ENCODE measurements at regions not wholly inside any gene's neighbourhood (a gene's known extent, or its start where the extent isn't known, plus 50 kb on each side); places are given as distances from the start of the nearest gene placed in this dataset.
A peak's percentile ranks its signal among the peaks of the same experiment; 100 is the strongest.
"Not testable (repeated sequence)": the region's sequence is repeated elsewhere in the genome, so short reads cannot be mapped to it uniquely, and the experiment has no call there.

DNA sequence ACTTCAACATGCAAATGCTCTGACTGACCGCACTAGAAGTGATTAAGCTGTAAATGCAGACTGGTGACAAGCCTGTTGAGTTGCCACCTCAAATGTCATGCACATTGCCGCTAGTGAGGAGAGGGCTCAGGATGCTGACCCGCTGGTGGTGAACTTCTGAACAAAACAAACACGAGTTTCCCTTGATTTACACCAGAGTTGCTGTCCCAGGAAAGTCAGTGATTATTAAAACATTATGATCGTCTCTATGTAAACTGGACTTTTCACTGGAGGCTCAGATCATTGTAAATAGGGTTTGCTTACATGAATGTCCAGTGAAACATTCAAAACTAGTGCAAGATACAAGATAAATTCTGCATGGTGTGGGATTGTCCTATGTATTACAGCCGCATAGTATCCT, 420.1 kb downstream of the PREX1 start:
- no peak for DNase-seq

DNA sequence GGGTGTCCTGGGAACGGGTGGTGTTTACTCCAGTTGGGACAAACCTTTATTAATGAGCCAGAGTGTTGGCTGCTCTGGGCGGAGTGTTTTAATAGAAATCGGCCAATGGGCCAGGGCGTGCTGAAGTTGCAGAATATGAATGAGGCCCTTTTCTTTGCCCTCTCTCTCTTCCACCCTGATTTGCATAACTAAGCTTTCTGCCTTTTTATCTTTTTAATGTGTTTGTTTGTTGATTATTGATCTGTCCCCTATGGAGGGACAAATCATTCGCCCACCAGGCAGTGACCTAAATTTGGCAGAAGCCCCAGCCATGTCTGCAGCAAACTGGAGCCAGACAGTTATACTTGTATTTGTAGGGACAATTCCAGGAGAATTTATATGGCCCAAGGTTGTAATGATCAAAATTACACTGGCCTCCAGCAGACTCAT, 420.9 kb downstream of the PREX1 start:
- peak in 24 of 51 donors; percentile 10 to 70 (median 36) for DNase-seq

GRCh38 chr20:48406498-48406897, 421.3 kb downstream of the PREX1 start:
- peak in 6 of 51 donors; percentile 35 to 61 (median 54) for DNase-seq

DNA sequence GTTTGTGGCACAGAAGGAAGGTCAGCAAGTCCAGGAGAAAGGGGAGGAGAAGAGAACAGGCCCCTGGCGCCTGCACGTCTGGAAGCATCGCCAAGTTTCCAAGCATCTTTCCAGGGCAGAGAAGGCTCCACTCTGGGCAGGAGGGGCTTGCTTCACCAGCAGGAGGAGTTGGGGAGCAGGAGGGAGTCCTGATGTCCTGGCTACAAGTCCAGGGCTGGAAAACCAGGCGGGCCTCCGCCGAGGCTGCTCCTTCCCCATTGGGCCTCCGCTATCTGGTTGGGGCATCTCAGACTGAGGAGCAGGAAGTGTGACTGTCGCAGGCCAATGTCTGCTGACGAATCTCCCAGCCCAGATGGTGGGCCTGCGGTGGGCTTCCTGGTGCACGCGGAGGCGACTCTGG, 421.9 kb downstream of the PREX1 start:
- peak in 13 of 51 donors; percentile 10 to 35 (median 21) for DNase-seq

- DNase-seq, result no peak
Measured at GRCh38 chr20:48404598-48404997, 423.2 kb downstream of the PREX1 start.

GRCh38 chr20:48403167-48403761, 424.5 kb downstream of the PREX1 start:
- DNase-seq, result no peak

DNA sequence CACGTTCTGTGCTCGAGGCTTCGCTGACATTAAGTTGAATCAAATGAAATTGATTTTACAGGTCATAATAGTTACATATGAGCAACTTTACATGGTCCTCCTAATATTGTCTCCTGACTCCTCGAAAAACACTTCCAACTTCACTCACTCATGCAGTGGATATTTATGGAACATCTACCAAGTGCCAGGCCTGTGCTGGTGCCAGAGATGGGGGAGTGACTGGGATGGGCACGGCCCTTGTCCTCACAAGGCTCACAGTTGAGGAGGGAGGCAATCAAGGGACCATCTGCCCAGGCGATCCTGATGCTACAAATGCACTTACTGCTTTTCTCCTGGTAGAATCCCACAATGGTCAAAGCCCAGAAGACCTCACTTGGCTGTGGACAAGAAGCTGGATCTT, 426.4 kb downstream of the PREX1 start:
- DNase-seq, result no peak

GRCh38 chr20:48400009-48400408, 427.8 kb downstream of the PREX1 start:
- DNase-seq, result no peak

- DNase-seq, result no peak
Measured at GRCh38 chr20:48398506-48399449, 429.0 kb downstream of the PREX1 start.

DNA sequence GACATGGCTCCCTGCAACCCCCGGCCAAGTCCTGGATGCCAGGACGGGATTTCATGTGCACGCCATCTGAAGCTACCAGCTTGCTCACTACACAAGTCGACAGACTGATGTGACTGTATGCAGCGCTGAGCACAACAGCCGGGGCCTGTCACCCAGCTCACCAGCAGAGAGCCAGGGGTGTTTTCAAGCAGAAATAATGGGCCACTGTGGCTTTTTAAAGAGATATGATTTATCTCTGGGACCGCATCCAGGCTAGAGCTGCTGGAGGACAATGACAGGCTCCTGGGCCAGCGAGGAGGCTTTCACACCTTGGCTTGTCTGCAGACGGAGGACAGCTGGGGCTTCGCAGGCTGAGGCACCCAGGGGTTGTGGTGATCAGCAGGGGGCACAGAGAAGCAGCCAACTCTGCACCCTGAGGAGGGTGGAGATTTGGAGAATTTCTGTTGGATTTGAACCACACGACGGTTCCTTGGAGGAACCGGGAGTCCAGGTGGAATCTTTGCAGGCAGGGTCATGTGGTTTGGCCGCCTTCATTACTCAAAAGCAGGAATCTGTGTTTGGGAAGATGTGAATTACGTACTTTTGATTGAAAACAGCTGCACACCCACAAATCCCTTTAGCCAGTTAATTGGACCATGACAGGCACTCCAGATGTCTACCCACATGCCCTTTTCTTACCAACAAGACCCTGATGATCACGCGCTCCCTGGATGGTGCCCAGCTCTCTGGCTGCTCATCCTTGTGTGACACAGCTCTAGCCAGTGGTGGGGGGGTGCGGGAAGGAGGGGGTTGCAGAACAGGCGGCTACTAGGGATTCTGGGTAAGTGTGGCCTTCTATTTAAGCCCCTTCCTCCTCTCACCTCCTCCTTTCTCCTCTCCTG, 430.6 kb downstream of the PREX1 start:
- not testable (repeated sequence) for DNase-seq

DNA sequence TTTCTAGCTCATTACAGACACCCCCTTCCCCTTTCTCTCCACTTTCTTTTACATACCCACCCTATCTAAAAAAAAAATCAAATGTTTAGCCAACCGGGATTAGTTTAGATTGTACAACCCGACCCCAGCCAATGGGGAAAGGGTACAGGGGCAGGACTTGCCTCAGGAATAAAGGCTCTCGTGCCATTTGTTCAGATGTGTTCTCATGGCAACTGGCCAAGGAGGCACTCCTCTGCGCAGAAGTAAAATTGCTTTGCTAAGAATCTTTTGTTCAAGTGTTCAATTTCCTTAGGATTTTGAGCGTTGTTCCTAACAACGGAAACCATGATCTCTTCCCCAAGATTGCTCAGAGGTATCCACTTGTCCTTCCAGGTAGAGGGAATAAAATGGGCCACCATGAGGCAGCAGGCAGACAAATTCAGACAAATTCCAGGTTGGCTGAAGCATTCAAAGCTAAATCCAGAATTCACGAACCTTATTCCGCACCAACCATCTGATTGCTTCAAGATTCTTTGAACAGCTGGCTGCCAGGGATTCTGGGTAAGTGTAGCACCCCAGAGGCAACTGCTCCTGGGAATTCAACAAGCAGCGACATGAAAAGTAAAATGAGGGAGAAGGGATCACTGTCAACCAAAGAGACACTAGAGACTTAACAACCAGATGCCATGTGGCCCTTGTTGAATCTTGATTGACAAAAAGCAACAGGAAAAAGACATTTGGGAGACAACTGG, 431.8 kb downstream of the PREX1 start:
- peak in 2 of 51 donors; percentile 34 to 43 for DNase-seq

DNA sequence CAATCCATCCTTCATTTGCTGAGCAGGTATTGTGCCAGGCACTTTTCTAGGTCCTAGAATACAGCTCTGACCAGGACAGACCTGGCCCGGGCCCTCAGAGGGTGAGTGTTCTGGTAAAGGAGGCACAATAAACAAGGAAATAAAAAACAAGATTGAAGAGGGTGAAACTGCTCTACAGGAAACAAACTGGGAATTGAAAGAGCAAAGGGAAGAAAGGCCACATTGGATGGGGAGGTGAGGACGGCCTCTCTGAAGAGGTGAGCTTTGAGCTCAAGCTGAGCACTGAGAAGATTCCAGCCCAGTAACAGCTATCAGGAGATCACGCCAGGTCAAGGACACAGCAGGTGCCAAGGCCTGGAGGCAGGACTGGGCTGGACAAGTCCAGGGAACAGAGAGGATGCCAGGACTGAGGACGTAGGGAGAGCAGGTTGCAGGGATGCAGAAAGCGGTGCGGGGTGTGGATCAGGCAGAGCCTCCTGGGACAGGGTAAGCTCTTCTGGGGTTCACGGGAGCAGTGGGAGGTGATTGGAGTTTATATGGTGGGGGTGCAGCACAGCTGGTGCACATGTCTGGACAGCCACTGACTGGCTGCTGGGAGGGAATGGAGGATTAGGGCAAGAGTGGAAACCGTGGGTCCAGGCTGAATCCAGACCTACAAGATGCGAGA, 433.3 kb downstream of the PREX1 start:
- DNase-seq, result peak in 1 of 51 donors; percentile 30

DNA sequence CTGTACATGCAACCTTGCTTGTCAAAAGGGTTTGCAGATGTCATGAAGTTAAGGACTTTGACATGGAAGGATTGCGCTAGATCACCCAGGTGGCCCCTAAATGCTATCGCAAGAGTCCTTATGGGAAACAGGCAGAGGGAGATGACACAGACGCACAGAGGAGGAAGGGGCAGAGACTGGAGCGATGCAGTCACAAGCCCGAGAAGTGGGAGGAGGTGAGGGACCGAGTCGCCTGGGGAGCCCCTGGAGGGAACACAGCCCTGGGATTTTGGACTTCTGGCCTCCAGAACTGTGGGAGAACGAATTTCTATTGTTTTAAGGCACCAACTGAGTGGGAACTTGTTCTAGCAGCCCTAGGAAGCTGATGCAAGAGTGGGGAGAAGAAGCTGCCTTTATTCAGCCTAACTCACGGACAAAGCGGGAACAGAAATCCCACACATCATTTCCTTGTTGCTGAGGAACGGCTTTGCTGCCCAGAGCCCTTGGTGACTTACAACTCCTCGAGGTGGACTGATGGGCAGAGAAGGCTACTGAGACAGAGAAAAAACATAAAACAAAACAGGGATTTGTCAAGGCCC, 434.0 kb downstream of the PREX1 start:
- DNase-seq, result peak in 17 of 51 donors; percentile 7 to 62 (median 36)

- no peak for DNase-seq
Measured at GRCh38 chr20:48393311-48393685, 434.5 kb downstream of the PREX1 start.

GRCh38 chr20:48392407-48393310, 435.1 kb downstream of the PREX1 start:
- DNase-seq, result no peak

DNA sequence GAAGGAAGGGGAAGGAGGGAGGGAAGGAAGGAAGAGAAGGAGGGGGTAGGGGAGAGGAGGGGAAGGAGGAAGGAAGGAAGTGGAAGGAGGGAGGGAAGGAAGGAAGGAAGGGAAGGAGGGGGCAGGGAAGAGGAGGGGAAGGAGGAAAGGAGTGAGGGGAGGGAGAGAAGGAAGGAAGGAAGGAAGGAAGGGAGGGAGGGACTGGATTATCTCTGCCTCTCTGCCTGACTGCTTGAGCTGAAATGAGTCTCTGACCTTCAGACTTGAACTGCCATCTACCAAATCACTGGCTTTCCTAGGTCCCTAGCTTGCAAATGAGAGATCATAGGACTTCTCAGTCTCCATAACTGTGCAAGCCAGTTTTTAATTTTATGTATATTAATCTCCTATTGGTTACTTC, 436.8 kb downstream of the PREX1 start:
- no peak for DNase-seq

DNA sequence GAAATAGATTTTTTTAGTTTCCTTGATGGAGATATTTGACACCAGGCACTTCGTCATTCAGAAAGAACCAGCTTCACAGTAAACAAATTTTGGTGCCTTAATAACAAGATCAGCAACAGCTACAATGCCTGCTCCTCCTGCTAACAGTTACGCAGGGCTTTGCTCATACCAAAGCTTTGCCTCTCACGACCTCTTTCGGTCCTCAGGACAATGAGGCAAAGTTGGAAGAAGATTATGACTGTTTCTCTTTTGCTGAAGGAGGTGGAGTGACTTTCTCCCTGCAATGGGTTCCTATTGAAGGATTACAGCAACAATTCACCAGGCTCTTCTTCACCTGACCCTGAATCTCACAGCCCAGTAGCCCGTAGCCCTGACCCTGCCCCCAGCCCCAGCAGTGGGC, 440.1 kb downstream of the PREX1 start:
- DNase-seq, result no peak

DNA sequence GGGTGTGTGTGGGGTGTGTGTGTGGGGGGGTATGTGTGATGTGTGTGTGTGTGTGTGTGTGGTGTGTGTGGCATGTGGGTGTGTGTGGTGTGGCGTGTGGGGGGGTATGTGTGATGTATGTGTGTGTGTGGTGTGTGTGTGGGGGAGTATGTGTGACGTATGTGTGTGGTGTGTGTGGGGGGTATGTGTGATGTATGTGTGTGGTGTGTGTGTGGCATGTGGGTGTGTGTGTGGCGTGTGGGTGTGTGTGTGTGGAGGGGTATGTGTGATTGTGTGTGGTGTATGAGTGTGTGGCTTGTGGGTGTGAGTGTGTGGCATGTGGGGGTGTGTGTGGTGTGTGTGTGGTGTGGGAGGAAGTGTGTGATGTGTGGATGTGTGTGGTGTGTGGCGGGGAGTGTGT, 442.3 kb downstream of the PREX1 start:
- no peak for DNase-seq

- DNase-seq, result no peak
Measured at GRCh38 chr20:48385114-48385513, 442.7 kb downstream of the PREX1 start.

Measured in hypothalamus (tissue), 51 donors.